Progenitor cell of endocrine pancreas (in vitro differentiated cells): ENCODE measurements at regions not wholly inside any gene's neighbourhood (a gene's known extent, or its start where the extent isn't known, plus 50 kb on each side); places are given as distances from the start of the nearest gene placed in this dataset.

Source experiments
- DNase-seq: peaks from one replicate; pipeline ENCODE4 v3.0.0; 2021; ENCODE audit warnings: low spot score; ENCODE audit not compliant: unreplicated experiment
- H3K27ac Mint-ChIP-seq: 2 replicates; pipeline ENCODE4 v1.8.0; 2021; ENCODE audit warnings: mild to moderate bottlenecking, moderate library complexity, mixed read lengths
- H3K27me3 Mint-ChIP-seq: 2 replicates; pipeline ENCODE4 v1.8.0; 2021; ENCODE audit warnings: mixed read lengths
- H3K36me3 Mint-ChIP-seq: 2 replicates; pipeline ENCODE4 v1.8.0; 2022; ENCODE audit warnings: mixed read lengths; ENCODE audit not compliant: insufficient read depth
- H3K4me1 Mint-ChIP-seq: 2 replicates; pipeline ENCODE4 v1.8.0; 2021; ENCODE audit warnings: low read depth, mixed read lengths
- H3K4me3 Mint-ChIP-seq: 2 replicates; pipeline ENCODE4 v1.8.0; 2021; ENCODE audit warnings: low read depth, mild to moderate bottlenecking, moderate library complexity, mixed read lengths
- H3K9me3 Mint-ChIP-seq: 2 replicates; pipeline ENCODE4 v1.8.0; 2021; ENCODE audit warnings: low read depth, mixed read lengths
- CTCF ChIP-seq: fragments of 200-600 bp; sonication (generic); IDR thresholded peaks from one replicate; pipeline ENCODE4 v1.5.0; 2021; ENCODE audit warnings: antibody characterized with exemption, mild to moderate bottlenecking; ENCODE audit not compliant: unreplicated experiment

- Mint-ChIP-seq H3K36me3 (no peaks in the 10 kb centered on the region), H3K4me3 (no peak overlapping the region), H3K27ac (no peak overlapping the region), H3K4me1 (peaks cover 2% of the 10 kb centered on the region), H3K9me3 (peaks cover 8% of the 10 kb centered on the region), H3K27me3 (no peaks in the 10 kb centered on the region)
- no peak for DNase-seq
- peak; percentile 37 for TF ChIP-seq CTCF
Observed at GRCh38 chr20:7031222-7031621, 263.7 kb downstream of the BMP2 start.

GRCh38 chr20:7038029-7038428 lies 270.5 kb downstream of the BMP2 start:
- no peak for TF ChIP-seq CTCF

GRCh38 chr20:7057611-7058010 lies 290.1 kb downstream of the BMP2 start:
- Mint-ChIP-seq H3K4me3 (no peak overlapping the region), H3K36me3 (no peaks in the 10 kb centered on the region), H3K27me3 (peaks cover 8% of the 10 kb centered on the region), H3K27ac (no peak overlapping the region), H3K9me3 (no peaks in the 10 kb centered on the region), H3K4me1 (no peaks in the 10 kb centered on the region)
- no peak for TF ChIP-seq CTCF
- no peak for DNase-seq

More at GRCh38 chr20:7038029-7038428, 270.5 kb downstream of the BMP2 start:
- no peaks in the 10 kb centered on the region for H3K4me1 Mint-ChIP-seq
- DNase-seq: no peak
- no peak overlapping the region for H3K4me3 Mint-ChIP-seq
- H3K9me3 Mint-ChIP-seq: peaks cover 12% of the 10 kb centered on the region
- H3K27me3 Mint-ChIP-seq: no peaks in the 10 kb centered on the region
- H3K27ac Mint-ChIP-seq: no peak overlapping the region
- no peaks in the 10 kb centered on the region for H3K36me3 Mint-ChIP-seq

GRCh38 chr20:7078804-7079203 lies 311.3 kb downstream of the BMP2 start:
- TF ChIP-seq CTCF: no peak
- no peak for DNase-seq

GRCh38 chr20:7080472-7080871 lies 313.0 kb downstream of the BMP2 start:
- H3K36me3 Mint-ChIP-seq: no peaks in the 10 kb centered on the region
- no peaks in the 10 kb centered on the region for H3K27me3 Mint-ChIP-seq
- H3K9me3 Mint-ChIP-seq: peaks cover 5% of the 10 kb centered on the region
- peaks cover 3% of the 10 kb centered on the region for H3K4me1 Mint-ChIP-seq
- TF ChIP-seq CTCF: no peak
- no peak for DNase-seq
- H3K4me3 Mint-ChIP-seq: no peak overlapping the region
- H3K27ac Mint-ChIP-seq: no peak overlapping the region

More at GRCh38 chr20:7078804-7079203, 311.3 kb downstream of the BMP2 start:
- Mint-ChIP-seq H3K27me3 (no peaks in the 10 kb centered on the region), H3K4me3 (no peak overlapping the region), H3K27ac (no peak overlapping the region), H3K4me1 (no peaks in the 10 kb centered on the region), H3K36me3 (no peaks in the 10 kb centered on the region), H3K9me3 (peaks cover 5% of the 10 kb centered on the region)
